SKM-1 treated with dmso at 0.1 percent for 144 hours (cell line): ENCODE measurements at regions not wholly inside any gene's neighbourhood (a gene's known extent, or its start where the extent isn't known, plus 50 kb on each side); places are given as distances from the start of the nearest gene placed in this dataset.

Experiments
- DNase-seq: peaks from one replicate; lab custom pipeline; 2025; ENCODE audit not compliant: unreplicated experiment; lab: John Stamatoyannopoulos, UW

DNA sequence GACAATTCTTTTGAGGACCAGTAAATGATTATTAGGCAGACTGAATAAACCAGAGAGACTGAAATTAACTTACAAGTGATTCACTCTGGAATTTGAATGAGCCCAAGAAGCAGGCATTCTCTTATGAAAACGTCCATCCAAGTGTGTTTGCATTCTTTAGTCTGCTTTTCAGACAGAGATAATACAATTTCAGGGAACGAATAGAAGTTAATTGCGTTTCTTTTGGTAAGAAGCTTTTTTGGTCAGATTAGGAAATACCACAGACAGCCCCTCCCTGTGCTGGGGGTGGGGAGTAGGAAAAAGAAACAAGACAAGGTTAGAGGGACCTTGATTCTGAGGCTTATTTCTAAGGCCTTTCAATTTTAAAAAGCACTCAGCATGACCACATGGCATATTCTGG lies 874.4 kb downstream of the SUCLG1 start:
- no peak for DNase-seq

GRCh38 chr2:83582589-83582988 lies 876.5 kb downstream of the SUCLG1 start:
- no peak for DNase-seq

DNA sequence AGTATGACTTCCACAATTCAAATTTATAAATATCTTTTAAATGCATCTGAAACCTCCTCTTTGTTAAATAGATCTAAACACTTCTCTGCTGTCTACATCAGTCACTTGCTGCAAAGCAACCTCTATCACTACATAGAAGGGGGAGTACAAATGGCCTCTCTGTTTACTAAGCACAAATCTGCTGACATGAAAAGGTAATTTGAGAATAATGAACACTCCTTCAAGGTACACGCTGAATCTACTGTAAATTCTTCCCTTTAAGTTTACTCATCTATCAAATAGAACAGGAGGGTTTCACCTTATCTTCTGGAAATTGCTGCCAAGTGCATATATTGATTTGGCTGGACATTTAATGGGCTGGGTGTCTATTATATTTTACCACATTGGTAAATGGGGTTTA lies 879.6 kb downstream of the SUCLG1 start:
- DNase-seq = no peak

DNA sequence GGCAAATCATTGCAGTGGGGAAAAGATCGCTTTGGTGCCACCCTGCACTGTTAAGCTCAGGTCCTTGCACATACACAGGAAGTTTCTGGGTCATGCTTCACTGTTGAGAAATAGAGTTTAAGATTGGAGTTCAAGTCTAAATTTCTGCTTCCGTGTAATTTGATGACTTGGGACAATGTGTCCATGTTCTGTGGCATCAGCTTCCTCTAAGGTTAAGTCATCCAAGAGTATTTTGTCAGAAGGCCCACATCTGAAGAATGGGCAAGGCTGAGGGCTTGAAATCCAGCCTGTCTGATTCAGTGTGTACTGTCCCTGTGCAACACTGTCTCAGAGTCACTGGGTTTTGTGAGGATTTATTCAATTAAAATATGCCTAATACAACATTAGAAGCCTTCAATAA lies 880.7 kb downstream of the SUCLG1 start:
- DNase-seq = peak; percentile 61

GRCh38 chr2:83574614-83575013 lies 884.5 kb downstream of the SUCLG1 start:
- no peak for DNase-seq

DNA sequence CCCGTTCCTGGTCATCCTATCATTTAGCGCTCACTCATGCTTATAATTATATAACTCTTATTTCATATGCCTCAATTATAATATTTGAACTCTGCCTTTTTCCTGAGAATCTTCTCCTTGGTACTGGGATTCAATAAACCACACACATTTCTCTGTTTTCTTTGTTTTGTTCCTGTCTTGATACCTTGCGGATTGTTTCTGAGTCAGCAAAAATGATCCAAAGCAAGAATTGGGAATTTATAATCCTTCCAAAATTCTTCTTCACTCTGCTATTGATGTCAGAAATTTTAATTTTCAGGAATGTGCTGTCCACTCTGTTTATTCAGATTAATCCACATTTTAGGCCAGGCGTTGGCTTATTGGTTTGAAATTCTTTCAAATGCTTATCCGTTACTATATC lies 886.0 kb downstream of the SUCLG1 start:
- DNase-seq = no peak

DNA sequence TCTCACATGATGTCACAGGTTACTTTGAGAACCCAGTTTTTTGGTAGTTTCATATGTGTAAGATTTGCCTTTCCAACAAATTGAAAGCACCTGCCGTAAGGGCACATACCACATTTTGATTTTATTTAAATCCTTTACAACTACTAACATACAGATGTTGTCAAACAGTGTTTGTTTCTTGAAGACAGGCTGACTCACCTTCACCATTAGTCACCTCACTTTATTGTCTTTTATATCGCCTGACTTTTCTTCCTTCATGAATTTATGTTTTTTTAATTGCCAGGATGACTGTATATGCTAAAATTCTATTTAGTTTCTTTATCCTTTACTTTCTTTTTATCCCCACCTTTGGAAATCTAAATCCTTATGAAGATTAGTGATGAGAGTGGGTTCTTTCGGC lies 886.7 kb downstream of the SUCLG1 start:
- no peak for DNase-seq

GRCh38 chr2:83567551-83567950 lies 891.5 kb downstream of the SUCLG1 start:
- DNase-seq = no peak

DNA sequence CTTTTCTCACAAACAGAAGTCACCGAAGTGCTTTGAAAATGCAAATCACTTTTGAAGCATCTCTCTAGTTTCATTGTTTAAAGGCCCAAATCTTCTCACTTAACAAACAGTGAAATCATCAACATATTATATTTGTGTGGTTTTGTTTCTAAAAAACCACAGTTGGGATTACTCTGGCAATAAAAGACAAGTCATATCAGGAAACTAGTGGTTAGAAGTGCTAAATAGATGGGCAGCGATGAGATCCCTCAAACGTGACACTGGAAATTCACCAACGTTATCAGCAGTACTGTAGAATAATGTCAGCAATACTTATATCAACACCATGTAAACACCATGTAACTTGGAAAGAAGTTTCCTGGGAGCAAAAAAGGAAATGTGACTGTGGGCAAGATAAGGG lies 893.5 kb downstream of the SUCLG1 start:
- no peak for DNase-seq

GRCh38 chr2:83565181-83565580 lies 893.9 kb downstream of the SUCLG1 start:
- DNase-seq = no peak

DNA sequence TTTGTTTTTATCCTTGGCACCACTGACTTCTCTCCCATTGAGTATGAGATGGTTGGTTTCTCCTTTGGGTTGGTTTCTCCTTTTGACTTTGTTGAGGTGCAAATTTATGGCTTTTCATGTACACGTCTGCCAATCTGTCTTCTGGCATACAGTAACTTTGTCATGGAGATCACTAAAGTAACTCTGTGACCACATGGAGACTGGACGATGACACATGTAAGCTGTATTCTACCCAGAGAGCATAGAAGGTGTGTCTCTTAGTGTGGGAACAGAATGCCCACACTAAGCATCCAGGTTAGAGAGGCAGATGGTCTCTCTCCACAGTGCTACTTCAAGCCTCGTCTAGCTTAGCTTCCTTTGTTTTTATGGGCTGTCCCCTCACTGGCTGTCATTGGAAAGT lies 897.5 kb downstream of the SUCLG1 start:
- DNase-seq = no peak

DNA sequence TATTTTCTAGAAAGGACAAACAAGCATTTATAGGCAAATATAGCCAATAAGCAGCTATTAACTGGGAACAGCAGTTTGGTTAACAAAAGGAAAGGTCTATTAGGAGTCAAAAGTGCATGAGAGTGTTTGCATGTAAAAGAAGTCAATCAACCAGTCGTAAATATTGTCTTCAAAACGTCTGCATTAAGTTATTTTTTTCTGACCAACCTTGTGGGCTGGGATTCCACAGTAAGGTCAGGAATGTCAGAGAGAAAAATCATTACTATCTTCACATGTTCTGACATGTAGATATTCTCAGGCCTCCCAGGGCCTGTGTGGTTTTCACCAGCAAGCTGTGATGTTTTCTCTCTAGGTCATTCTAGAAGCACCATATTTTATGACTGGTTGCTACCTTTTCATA lies 922.5 kb downstream of the SUCLG1 start:
- DNase-seq = no peak

DNA sequence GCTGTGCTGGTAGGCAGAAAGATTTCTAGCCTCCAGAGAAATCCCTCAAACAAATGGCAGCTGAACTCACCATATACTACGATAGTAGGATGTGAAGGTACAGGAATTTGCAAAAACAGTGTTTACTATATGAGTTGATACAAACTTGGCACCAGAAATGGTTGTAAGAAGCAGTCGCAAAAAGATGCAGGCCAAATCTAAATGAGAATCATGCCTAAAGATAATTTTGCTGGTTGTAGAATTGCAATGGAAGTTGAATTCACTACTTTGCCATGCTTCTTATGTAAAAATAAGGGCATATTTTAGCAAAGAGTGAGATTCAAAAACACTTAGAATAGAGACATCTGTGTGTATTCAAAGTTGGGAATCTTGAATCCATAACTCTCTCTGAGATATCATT lies 924.7 kb downstream of the SUCLG1 start:
- DNase-seq = no peak

DNA sequence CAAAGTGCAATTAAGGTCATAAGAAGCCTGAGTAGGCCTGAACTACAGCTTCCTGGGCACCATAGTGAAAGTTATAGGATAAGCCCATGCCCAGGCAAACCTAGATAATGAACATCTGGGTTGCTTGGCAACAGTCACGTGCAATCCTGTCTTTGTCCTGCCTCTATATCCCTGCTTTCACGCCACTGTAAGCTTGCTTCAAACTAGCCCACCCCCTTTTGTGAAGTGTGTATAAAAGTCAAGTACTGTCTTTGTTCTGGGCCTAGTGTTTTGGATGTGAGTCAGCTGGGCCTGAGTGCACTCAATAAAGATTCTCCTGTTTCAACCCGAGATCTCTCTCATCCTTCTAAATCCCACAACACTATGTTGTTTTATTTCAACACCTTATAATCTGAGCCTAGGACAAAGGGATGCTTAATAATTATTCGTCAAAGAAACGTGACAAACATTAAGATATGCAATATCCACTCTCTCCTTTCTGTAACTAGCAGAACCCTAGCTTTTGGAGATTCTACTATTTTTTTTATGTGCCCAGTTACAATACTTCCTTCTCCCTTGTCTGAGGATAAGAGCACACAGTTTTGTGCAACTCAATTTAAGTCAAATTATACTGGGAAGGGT lies 927.8 kb downstream of the SUCLG1 start:
- DNase-seq = no peak

- DNase-seq = no peak
Observed at GRCh38 chr2:83528767-83529166, 930.3 kb downstream of the SUCLG1 start.

- no peak for DNase-seq
Observed at GRCh38 chr2:83522891-83523493, 936.1 kb downstream of the SUCLG1 start.

- DNase-seq = no peak
Observed at GRCh38 chr2:83517727-83518368, 941.2 kb downstream of the SUCLG1 start.

DNA sequence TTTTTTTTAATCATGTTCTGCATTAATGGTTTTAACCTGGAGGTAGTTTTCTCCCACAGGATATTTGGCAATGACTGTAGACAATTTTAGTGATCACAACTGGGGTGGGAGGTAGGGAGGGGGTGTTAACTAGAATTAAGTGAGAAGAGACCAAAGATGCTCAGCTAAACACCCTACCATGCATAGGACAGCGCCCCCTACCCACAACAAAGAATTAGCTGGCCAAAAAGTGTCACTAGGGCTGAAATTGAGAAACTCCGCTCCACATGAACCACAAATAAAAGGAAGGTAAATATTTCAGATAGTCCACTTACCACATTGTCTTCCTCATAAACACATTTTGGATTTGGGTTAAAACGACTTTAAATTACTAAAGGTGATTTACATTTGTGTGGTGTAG lies 942.6 kb downstream of the SUCLG1 start:
- peak; percentile 23 for DNase-seq

DNA sequence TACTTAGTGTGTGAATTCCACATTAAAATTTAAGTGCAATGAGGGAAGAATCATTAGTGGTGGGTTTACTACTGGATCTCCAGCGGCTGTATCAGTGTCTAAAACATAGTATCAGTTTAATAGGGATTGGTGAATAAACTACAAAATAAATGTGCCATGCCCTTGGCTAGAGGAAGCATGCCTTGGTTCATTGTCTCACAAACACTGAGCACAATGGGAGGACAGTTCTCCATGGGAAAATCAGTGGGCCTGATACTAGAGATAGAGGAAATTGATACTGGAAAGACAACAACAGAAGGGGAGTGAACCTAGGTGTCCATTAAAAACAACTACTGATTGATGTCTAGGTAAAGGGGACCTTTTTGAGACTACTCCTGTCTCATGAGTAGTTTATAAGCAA lies 971.6 kb downstream of the SUCLG1 start:
- no peak for DNase-seq

DNA sequence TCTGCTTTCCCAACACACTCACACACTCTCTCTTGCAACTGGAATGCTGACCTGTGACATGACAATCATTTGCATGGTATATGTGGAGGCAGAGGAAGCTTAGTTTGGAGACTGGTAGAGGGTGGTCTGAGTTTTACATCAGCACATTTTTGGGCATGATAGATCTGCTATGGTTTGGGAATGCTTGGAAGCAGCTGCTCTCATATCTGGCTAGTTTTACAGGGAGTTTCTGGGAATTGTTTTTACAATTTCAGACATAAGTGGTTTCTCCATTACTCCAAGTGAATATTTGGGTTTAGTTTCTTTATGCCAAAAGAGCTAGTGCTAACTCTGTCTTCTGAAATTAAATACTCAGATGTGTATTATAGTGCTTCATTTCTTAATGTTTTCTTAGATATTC lies 977.6 kb downstream of the SUCLG1 start:
- DNase-seq = no peak

GRCh38 chr2:83478037-83478436 lies 981.0 kb downstream of the SUCLG1 start:
- DNase-seq = no peak

DNA sequence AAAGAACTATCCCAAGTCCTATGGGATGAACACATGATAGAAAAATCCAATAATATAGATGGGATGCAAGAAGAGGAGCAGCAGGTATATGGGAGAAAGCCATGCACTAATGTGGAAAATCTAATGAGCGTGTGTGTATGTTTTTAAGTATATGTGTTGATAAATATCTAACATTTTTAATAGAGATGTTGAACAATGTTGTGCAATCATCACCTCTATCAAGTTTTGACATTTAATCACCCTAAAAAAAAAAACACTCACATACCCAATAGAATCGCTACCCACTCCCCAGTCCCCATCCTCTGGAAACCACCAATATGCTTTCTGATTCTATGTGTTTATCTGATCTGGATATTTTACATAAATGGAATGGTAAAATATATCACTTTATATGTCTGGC lies 983.7 kb downstream of the SUCLG1 start:
- no peak for DNase-seq

GRCh38 chr2:83471655-83472054 lies 987.4 kb downstream of the SUCLG1 start:
- no peak for DNase-seq
